ENCODE measurements at regions not wholly inside any gene's neighbourhood (a gene's known extent, or its start where the extent isn't known, plus 50 kb on each side); places are given as distances from the start of the nearest gene placed in this dataset.

DNA sequence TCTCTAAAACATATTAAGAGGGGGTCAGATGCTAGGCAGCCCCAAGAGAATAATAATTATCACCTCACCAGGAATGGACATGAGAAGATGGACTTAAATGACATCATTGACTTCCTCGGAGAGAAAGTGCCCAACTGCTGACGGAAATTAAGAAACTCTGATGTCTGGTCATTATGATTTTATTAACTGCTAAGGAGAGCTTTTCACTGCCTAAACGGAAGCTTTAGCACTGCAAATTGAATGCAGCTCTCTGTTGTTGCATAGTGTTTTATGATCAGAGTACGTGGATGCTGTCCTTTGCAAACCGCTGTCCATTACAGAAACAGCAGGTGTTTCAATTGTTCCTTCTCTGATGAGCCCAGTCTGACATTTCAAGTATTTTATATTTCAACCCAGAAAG, 89.4 kb upstream of the GALNT17 start:
- TF ChIP-seq, protein P1, sequence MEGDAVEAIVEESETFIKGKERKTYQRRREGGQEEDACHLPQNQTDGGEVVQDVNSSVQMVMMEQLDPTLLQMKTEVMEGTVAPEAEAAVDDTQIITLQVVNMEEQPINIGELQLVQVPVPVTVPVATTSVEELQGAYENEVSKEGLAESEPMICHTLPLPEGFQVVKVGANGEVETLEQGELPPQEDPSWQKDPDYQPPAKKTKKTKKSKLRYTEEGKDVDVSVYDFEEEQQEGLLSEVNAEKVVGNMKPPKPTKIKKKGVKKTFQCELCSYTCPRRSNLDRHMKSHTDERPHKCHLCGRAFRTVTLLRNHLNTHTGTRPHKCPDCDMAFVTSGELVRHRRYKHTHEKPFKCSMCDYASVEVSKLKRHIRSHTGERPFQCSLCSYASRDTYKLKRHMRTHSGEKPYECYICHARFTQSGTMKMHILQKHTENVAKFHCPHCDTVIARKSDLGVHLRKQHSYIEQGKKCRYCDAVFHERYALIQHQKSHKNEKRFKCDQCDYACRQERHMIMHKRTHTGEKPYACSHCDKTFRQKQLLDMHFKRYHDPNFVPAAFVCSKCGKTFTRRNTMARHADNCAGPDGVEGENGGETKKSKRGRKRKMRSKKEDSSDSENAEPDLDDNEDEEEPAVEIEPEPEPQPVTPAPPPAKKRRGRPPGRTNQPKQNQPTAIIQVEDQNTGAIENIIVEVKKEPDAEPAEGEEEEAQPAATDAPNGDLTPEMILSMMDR (IDR thresholded peaks at IDR 0.05): no peak
- no peak for TF ChIP-seq POLR2AphosphoS5 (IDR thresholded peaks at IDR 0.05)

Measured in upper lobe of left lung (tissue), 4 donors.